Ascending aorta (tissue), 2 donors: ENCODE measurements at regions not wholly inside any gene's neighbourhood (a gene's known extent, or its start where the extent isn't known, plus 50 kb on each side); places are given as distances from the start of the nearest gene placed in this dataset.

Experiments
- DNase-seq, 2 donors: peaks; one replicate each; pipeline ENCODE4 v3.0.0-alpha.2; 2019; ENCODE audit warnings: low spot score in 2 of 2
- H3K27ac ChIP-seq, 2 donors: fragments of 200-600 bp; sonication (generic); one replicate each; pipeline ENCODE4 v1.5.1; 2016 to 2017; ENCODE audit warnings: mild to moderate bottlenecking in 1 of 2
- H3K27me3 ChIP-seq: fragments of 200-600 bp; sonication (generic); one replicate; pipeline ENCODE4 v1.5.1; 2017
- H3K36me3 ChIP-seq, 2 donors: fragments of 200-600 bp; sonication (generic); one replicate each; pipeline ENCODE4 v1.5.1; 2016
- H3K4me1 ChIP-seq, 2 donors: fragments of 200-600 bp; sonication (generic); one replicate each; pipeline ENCODE4 v1.5.1; 2016 to 2017; ENCODE audit warnings: mild to moderate bottlenecking in 1 of 2
- H3K4me3 ChIP-seq, 2 donors: fragments of 200-600 bp; sonication (generic); one replicate each; pipeline ENCODE4 v1.5.1; 2016 to 2017; ENCODE audit warnings: mild to moderate bottlenecking in 1 of 2
- H3K9me3 ChIP-seq, 2 donors: fragments of 200-600 bp; sonication (generic); one replicate each; pipeline ENCODE4 v1.5.1; 2016
- CTCF ChIP-seq, 3 experiments: fragments of 200-600 bp in 2 of 3; fragments of 450-650 bp in 1 of 3; sonication (generic) in 2 of 3; IDR thresholded peaks; one replicate each; pipeline ENCODE4 v1.5.1; 2016 to 2019; ENCODE audit warnings: antibody characterized with exemption in 3 of 3, mild to moderate bottlenecking in 1 of 3, moderate library complexity in 1 of 3
- intact Hi-C: fragments of 100-400 bp; cut with DNase I; formaldehyde crosslinking; loops from one replicate; pipeline ENCODE4 v1.15.1; 2023

- H3K9me3 ChIP-seq, result no peaks in the 10 kb centered on the region
- no peak for TF ChIP-seq CTCF (IDR thresholded peaks at IDR 0.05)
- no peaks in the 10 kb centered on the region for H3K4me1 ChIP-seq
- no peak overlapping the region for H3K27ac ChIP-seq
- no peaks in the 10 kb centered on the region for H3K36me3 ChIP-seq
- H3K27me3 ChIP-seq, result no peaks in the 10 kb centered on the region
- intact Hi-C loops, result loop anchor here (5.0 kb wide), 1 partner anchor 467 kb away; no protein-coding TSS in a partner anchor
- no peak overlapping the region for H3K4me3 ChIP-seq
- DNase-seq, result no peak
Measured at GRCh38 chr1:89464008-89464407, 60.6 kb upstream of the LRRC8B start.

- Histone ChIP-seq H3K27ac (no peak overlapping the region), H3K27me3 (no peaks in the 10 kb centered on the region), H3K4me3 (no peak overlapping the region), H3K4me1 (no peaks in the 10 kb centered on the region), H3K9me3 (no peaks in the 10 kb centered on the region), H3K36me3 (no peaks in the 10 kb centered on the region)
- no peak for TF ChIP-seq CTCF (IDR thresholded peaks at IDR 0.05)
- DNase-seq, result no peak
- intact Hi-C loops, result no loop called here
Measured at GRCh38 chr1:89465201-89465600, 59.4 kb upstream of the LRRC8B start.

- Histone ChIP-seq H3K4me3 (no peak overlapping the region), H3K9me3 (no peaks in the 10 kb centered on the region), H3K27ac (no peak overlapping the region), H3K4me1 (no peaks in the 10 kb centered on the region), H3K27me3 (no peaks in the 10 kb centered on the region), H3K36me3 (no peaks in the 10 kb centered on the region)
- intact Hi-C loops, result no loop called here
- TF ChIP-seq CTCF (IDR thresholded peaks at IDR 0.05), result no peak
- no peak for DNase-seq
Measured at GRCh38 chr1:89466307-89466930, 58.2 kb upstream of the LRRC8B start.

GRCh38 chr1:89472253-89472652 is 52.4 kb upstream of the LRRC8B start:
- no peak for DNase-seq
- TF ChIP-seq CTCF (IDR thresholded peaks at IDR 0.05), result no peak
- H3K4me3 ChIP-seq, result no peak overlapping the region

GRCh38 chr1:89472886-89473417 is 51.7 kb upstream of the LRRC8B start:
- Histone ChIP-seq H3K27me3 (no peaks in the 10 kb centered on the region), H3K9me3 (no peaks in the 10 kb centered on the region), H3K4me3 (no peak overlapping the region), H3K36me3 (no peaks in the 10 kb centered on the region), H3K27ac (no peak overlapping the region), H3K4me1 (no peaks in the 10 kb centered on the region)
- intact Hi-C loops, result no loop called here
- TF ChIP-seq CTCF (IDR thresholded peaks at IDR 0.05), result no peak
- DNase-seq, result no peak

More at GRCh38 chr1:89472253-89472652, 52.4 kb upstream of the LRRC8B start:
- intact Hi-C loops, result no loop called here
- no peak overlapping the region for H3K27ac ChIP-seq
- no peaks in the 10 kb centered on the region for H3K4me1 ChIP-seq
- no peaks in the 10 kb centered on the region for H3K36me3 ChIP-seq
- no peaks in the 10 kb centered on the region for H3K27me3 ChIP-seq
- H3K9me3 ChIP-seq, result no peaks in the 10 kb centered on the region
